ENCODE measurements at regions not wholly inside any gene's neighbourhood (a gene's known extent, or its start where the extent isn't known, plus 50 kb on each side); places are given as distances from the start of the nearest gene placed in this dataset.
"Not testable (repeated sequence)": the region's sequence is repeated elsewhere in the genome, so short reads cannot be mapped to it uniquely, and the experiment has no call there.

DNA sequence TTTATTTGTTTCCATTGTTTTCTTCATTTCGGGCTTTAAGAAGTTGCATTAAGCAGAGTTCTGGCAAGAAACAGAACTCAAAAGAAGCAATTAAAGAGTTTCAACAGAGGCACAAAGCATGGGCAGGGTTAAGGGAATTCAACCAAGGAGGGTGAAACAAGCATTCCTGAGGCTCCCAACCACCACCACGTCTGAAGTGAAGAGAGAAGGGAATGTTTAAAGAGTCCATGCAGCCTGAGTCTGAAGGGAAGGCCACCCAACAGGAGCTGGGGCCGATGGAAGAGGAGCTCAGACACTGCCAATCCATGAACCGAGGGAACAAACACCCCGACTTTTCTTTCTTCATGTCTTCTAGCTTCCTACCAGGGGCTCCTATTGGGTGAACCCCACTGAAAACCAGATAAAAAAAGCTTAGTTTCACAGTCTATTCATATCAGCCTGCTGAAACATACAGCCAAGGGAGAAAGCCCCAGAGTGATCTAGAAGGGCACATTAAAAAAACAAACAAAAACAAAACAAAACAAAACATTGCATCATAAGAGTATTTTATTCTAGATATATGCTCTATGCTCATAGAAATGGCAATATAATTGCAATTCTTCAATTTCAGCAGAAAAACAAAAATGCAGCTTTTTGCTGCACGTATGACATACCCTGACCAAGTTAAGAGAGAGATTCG lies 592.1 kb downstream of the TTLL7 start:
- TF ChIP-seq, protein P1, sequence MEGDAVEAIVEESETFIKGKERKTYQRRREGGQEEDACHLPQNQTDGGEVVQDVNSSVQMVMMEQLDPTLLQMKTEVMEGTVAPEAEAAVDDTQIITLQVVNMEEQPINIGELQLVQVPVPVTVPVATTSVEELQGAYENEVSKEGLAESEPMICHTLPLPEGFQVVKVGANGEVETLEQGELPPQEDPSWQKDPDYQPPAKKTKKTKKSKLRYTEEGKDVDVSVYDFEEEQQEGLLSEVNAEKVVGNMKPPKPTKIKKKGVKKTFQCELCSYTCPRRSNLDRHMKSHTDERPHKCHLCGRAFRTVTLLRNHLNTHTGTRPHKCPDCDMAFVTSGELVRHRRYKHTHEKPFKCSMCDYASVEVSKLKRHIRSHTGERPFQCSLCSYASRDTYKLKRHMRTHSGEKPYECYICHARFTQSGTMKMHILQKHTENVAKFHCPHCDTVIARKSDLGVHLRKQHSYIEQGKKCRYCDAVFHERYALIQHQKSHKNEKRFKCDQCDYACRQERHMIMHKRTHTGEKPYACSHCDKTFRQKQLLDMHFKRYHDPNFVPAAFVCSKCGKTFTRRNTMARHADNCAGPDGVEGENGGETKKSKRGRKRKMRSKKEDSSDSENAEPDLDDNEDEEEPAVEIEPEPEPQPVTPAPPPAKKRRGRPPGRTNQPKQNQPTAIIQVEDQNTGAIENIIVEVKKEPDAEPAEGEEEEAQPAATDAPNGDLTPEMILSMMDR (IDR thresholded peaks at IDR 0.05; ENCODE audit: low read depth, low read length): not testable (repeated sequence)
- not testable (repeated sequence) for TF ChIP-seq POLR2A (IDR thresholded peaks at IDR 0.05; ENCODE audit: extremely low read depth, insufficient read length); MYC (IDR thresholded peaks at IDR 0.05; ENCODE audit: low read depth, low read length)
- TF ChIP-seq, protein P2, sequence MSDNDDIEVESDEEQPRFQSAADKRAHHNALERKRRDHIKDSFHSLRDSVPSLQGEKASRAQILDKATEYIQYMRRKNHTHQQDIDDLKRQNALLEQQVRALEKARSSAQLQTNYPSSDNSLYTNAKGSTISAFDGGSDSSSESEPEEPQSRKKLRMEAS (IDR thresholded peaks at IDR 0.05; ENCODE audit: low read depth, low read length): not testable (repeated sequence)

Data from NB4 (cell line).